Gastrocnemius medialis (tissue), 4 donors: ENCODE measurements at regions not wholly inside any gene's neighbourhood (a gene's known extent, or its start where the extent isn't known, plus 50 kb on each side); places are given as distances from the start of the nearest gene placed in this dataset.
A peak's percentile ranks its signal among the peaks of the same experiment; 100 is the strongest.

Source experiments
- ATAC-seq, 2 donors: fragments of 150-250 bp; one replicate each; pipeline ENCODE4 v1.9.1; 2016
- DNase-seq, 2 donors: peaks; one replicate each; pipeline ENCODE4 v3.0.0-alpha.2; 2019
- H3K27ac ChIP-seq, 4 donors: fragments of 200-600 bp; sonication (generic); 1 replicate in 1 of 4; 2 replicates in 3 of 4; pipeline ENCODE4 v1.5.1; 2016 to 2018; ENCODE audit warnings: mild to moderate bottlenecking in 2 of 4, moderate library complexity in 1 of 4
- H3K27me3 ChIP-seq, 3 donors: fragments of 200-600 bp; sonication (generic) in 2 of 3; 1 replicate in 1 of 3; 2 replicates in 2 of 3; pipeline versions ENCODE4 v1.5.1 to v1.6.0; 2016 to 2019; ENCODE audit warnings: mild to moderate bottlenecking in 1 of 3, moderate library complexity in 1 of 3
- H3K36me3 ChIP-seq, 2 donors: fragments of 200-600 bp; sonication (generic) in 1 of 2; one replicate each; pipeline ENCODE4 v1.5.1; 2017 to 2018
- H3K4me1 ChIP-seq, 2 donors: fragments of 200-600 bp; sonication (generic) in 1 of 2; one replicate each; pipeline ENCODE4 v1.5.1; 2016 to 2017; ENCODE audit warnings: mild to moderate bottlenecking in 2 of 2
- H3K4me3 ChIP-seq, 4 donors: fragments of 200-600 bp; sonication (generic) in 3 of 4; 1 replicate in 1 of 4; 2 replicates in 3 of 4; pipeline ENCODE4 v1.5.1; 2016 to 2019; ENCODE audit warnings: mild to moderate bottlenecking in 2 of 4
- H3K9me3 ChIP-seq, 3 donors: fragments of 200-600 bp; sonication (generic) in 2 of 3; 1 replicate in 1 of 3; 2 replicates in 2 of 3; pipeline ENCODE4 v1.5.1; 2016 to 2019
- POLR2A ChIP-seq, 2 donors: fragments of 450-650 bp; IDR thresholded peaks; one replicate each; pipeline ENCODE4 v1.6.1; 2017; ENCODE audit warnings: antibody characterized with exemption in 2 of 2, mild to moderate bottlenecking in 2 of 2, moderate library complexity in 2 of 2
- in situ Hi-C, 4 donors: fragments of 200-750 bp; cut with MboI; loops; one replicate each; pipeline versions ENCODE4 v1.15.0 to v1.8.0; 2017; ENCODE audit warnings: low sequenced_read_pairs in 4 of 4
- intact Hi-C: fragments of 100-400 bp; cut with DNase I; formaldehyde crosslinking; loops from one replicate; pipeline ENCODE4 v1.15.1; 2023; ENCODE audit warnings: low total_unique reads
- TF ChIP-seq, protein P1 (sequence below), 5 experiments: fragments of 450-650 bp in 3 of 5; fragments of 200-600 bp in 2 of 5; sonication (generic) in 2 of 5; IDR thresholded peaks in 4 of 5; conservative IDR thresholded peaks in 1 of 5; 1 replicate in 4 of 5; 2 replicates in 1 of 5; pipeline ENCODE4 v1.5.1; 2016 to 2019; ENCODE audit warnings: antibody characterized with exemption in 5 of 5, mild to moderate bottlenecking in 3 of 5, moderate library complexity in 3 of 5

- ATAC-seq (peak in 1 of 2 donors; percentile 62), DNase-seq (peak in 1 of 2 donors; percentile 37)
- in situ Hi-C loops = no loop called here
- H3K9me3 ChIP-seq = no peaks in the 10 kb centered on the region
- intact Hi-C loops = no loop called here
- no peak overlapping the region for H3K27ac ChIP-seq
- no peaks in the 10 kb centered on the region for H3K4me1 ChIP-seq
- TF ChIP-seq, protein P1, sequence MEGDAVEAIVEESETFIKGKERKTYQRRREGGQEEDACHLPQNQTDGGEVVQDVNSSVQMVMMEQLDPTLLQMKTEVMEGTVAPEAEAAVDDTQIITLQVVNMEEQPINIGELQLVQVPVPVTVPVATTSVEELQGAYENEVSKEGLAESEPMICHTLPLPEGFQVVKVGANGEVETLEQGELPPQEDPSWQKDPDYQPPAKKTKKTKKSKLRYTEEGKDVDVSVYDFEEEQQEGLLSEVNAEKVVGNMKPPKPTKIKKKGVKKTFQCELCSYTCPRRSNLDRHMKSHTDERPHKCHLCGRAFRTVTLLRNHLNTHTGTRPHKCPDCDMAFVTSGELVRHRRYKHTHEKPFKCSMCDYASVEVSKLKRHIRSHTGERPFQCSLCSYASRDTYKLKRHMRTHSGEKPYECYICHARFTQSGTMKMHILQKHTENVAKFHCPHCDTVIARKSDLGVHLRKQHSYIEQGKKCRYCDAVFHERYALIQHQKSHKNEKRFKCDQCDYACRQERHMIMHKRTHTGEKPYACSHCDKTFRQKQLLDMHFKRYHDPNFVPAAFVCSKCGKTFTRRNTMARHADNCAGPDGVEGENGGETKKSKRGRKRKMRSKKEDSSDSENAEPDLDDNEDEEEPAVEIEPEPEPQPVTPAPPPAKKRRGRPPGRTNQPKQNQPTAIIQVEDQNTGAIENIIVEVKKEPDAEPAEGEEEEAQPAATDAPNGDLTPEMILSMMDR (IDR thresholded peaks at IDR 0.05 in 4 of 5, conservative IDR thresholded peaks at IDR 0.05 in 1 of 5) = peak in 2 of 5 experiments; percentile 26 to 34
- TF ChIP-seq POLR2A (IDR thresholded peaks at IDR 0.05) = no peak
- H3K4me3 ChIP-seq = no peak overlapping the region
- H3K27me3 ChIP-seq = no peaks in the 10 kb centered on the region
- no peaks in the 10 kb centered on the region for H3K36me3 ChIP-seq
Measured at GRCh38 chr2:239735131-239735828, 289.9 kb downstream of the NDUFA10 start.

DNA sequence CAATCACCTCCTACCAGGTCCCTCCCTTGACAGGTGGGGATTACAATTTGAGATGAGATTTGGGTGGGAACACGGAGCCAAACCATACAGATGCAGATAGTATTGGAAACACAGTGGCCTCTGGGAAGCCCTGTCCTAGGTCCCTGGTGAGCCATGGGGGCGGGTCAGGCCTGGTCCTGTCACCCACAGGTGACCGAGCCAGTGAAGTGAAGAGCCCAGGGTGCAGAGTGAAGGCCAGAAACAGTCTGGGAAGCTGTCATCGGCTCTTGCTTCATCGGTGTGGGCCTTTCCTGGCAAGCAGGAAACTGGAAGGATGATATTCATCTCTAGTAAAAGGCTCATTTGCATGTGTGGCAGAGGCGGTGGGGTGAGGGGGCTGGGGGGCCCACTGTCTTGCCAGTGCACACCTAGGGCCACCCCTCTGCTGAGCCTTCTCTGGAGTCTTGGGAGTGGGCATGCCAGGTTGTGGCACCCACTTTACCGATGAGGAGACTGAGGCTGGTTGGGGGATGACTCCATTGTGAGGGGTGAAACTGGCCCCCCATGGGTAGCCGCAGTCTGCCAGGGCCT lies 290.6 kb downstream of the NDUFA10 start:
- no peaks in the 10 kb centered on the region for H3K9me3 ChIP-seq
- ATAC-seq = no peak

GRCh38 chr2:239732666-239733010 lies 292.5 kb downstream of the NDUFA10 start:
- Histone ChIP-seq H3K36me3 (no peaks in the 10 kb centered on the region), H3K4me1 (no peaks in the 10 kb centered on the region), H3K27ac (no peak overlapping the region), H3K4me3 (no peak overlapping the region), H3K27me3 (no peaks in the 10 kb centered on the region), H3K9me3 (no peaks in the 10 kb centered on the region)
- in situ Hi-C loops = no loop called here
- intact Hi-C loops = no loop called here
- DNase-seq = peak in 1 of 2 donors; percentile 2
- no peak for ATAC-seq
- TF ChIP-seq POLR2A (IDR thresholded peaks at IDR 0.05) = no peak
- TF ChIP-seq, protein P1 (IDR thresholded peaks at IDR 0.05 in 4 of 5, conservative IDR thresholded peaks at IDR 0.05 in 1 of 5) = no peak

More for the DNA sequence above, 290.6 kb downstream of the NDUFA10 start:
- H3K27me3 ChIP-seq = no peaks in the 10 kb centered on the region
- in situ Hi-C loops = no loop called here
- H3K4me1 ChIP-seq = no peaks in the 10 kb centered on the region
- no peak overlapping the region for H3K27ac ChIP-seq
- TF ChIP-seq, protein P1 (IDR thresholded peaks at IDR 0.05 in 4 of 5, conservative IDR thresholded peaks at IDR 0.05 in 1 of 5) = no peak
- TF ChIP-seq POLR2A (IDR thresholded peaks at IDR 0.05) = no peak
- no peak overlapping the region for H3K4me3 ChIP-seq
- intact Hi-C loops = no loop called here
- H3K36me3 ChIP-seq = no peaks in the 10 kb centered on the region
- DNase-seq = no peak

DNA sequence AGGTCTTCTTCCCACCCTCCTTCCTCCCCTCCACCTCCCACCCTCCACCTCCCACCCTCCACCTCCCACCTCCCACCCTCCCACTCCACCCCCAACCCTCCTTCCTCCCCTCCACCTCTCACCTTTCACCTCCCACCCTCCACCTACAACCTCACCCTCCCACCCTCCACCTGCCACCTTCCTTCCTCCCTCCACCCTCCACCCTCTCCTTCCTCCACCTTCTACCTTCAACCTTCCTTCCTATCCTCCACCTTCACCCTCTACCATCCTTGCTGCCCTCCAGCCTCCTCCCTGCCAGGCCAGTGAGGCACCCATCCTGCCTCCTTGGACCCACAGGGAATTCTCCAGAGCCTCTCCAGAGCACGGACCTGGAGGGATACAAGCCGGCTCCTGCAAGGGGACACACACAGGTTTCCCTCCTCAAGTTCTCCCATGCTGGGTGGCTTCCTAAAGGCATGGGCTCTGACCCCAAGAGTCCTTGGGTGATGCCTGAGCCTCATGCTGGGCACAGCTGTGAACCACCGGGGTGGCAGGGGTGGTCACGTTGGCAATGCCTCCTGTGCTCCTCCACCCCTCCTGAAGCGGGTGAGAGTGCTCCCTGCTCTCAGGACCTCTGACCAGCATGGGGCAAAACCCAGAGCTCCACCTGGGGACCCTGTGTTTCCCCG lies 293.0 kb downstream of the NDUFA10 start:
- Histone ChIP-seq H3K4me3 (no peak overlapping the region), H3K36me3 (no peaks in the 10 kb centered on the region), H3K9me3 (no peaks in the 10 kb centered on the region), H3K27me3 (no peaks in the 10 kb centered on the region), H3K27ac (no peak overlapping the region), H3K4me1 (no peaks in the 10 kb centered on the region)
- TF ChIP-seq POLR2A (IDR thresholded peaks at IDR 0.05) = no peak
- TF ChIP-seq, protein P1 (IDR thresholded peaks at IDR 0.05 in 4 of 5, conservative IDR thresholded peaks at IDR 0.05 in 1 of 5) = no peak
- in situ Hi-C loops (no loop called here), intact Hi-C loops (no loop called here)
- ATAC-seq = no peak
- DNase-seq = no peak
